ES-I3 (cell line): ENCODE measurements at regions not wholly inside any gene's neighbourhood (a gene's known extent, or its start where the extent isn't known, plus 50 kb on each side); places are given as distances from the start of the nearest gene placed in this dataset.

Experiments used
- H3K36me3 ChIP-seq: 2 replicates; pipeline ENCODE4 v1.6.1; 2013; ENCODE audit warnings: mild to moderate bottlenecking, low read length, control low read depth, moderate library complexity; ENCODE audit not compliant: insufficient read depth
- H3K4me1 ChIP-seq: 2 replicates; pipeline ENCODE4 v1.6.1; 2013; ENCODE audit warnings: mild to moderate bottlenecking, control low read depth, low read length; ENCODE audit not compliant: insufficient read depth
- H3K9ac ChIP-seq: 2 replicates; pipeline ENCODE4 v1.6.1; 2013; ENCODE audit warnings: low read depth, mild to moderate bottlenecking, low read length, moderate library complexity
- H3K9me3 ChIP-seq: 2 replicates; pipeline ENCODE4 v1.6.1; 2013; ENCODE audit warnings: mild to moderate bottlenecking, low read length, moderate library complexity; ENCODE audit not compliant: control insufficient read depth, insufficient read depth

DNA sequence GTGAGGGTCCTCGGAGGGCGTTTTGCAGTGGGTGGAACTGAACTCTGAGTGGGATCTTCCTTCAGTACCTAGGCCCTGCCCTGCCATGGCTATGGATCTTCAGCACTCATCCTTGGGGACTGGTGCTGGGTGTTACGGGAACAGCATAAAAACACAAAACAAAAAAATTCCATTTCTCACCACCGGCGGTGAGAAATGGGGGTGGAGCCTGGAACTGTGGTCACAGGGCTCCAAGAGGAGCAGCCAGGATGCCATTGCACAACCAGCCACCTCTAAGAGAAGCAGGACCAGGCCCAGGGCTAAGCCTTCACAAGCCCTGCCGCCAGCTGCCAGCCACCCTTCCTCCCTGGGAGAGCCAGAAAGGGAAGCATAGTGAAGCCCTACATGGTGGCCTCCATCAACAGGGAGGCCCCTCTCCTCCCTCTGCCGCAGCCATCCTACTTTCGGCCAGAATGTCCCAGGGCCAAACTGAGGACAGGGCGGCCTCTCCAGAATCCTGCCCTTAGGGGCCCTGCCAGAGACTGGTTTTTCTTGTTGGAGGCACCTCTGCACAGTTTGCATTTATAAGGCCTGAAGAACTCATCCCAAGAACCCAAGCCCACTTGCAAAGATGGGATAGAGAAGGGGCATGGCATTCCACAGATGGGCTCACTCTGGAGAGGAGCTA, 76.5 kb downstream of the VCPKMT start:
- no peak overlapping the region for H3K9ac ChIP-seq
- no peaks in the 10 kb centered on the region; the same call in 1 of the 2 replicates for H3K9me3 ChIP-seq
- H3K4me1 ChIP-seq, result peaks cover 4% of the 10 kb centered on the region; the same call in 1 of the 2 replicates
- H3K36me3 ChIP-seq, result no peaks in the 10 kb centered on the region

DNA sequence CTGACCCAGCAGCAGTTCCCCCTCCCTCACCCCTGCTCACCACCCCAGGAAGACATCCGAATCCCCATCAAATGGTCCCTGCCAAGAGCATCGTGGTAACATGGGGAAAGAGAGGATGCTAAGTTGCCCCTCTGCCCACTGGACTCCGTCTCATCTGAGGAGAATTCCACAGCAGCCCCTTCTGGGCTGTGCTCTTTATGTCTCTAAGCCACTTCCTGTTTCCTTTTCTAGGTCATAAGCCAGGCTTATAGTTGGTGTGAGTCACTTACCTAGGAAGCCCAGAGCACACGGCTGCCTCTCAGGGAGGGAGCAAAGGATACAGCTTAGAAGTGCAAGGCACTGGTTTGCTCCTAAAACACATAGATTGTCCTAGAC, 76.0 kb downstream of the VCPKMT start:
- Histone ChIP-seq H3K9ac (no peak overlapping the region), H3K4me1 (peaks cover 4% of the 10 kb centered on the region; the same call in 1 of the 2 replicates), H3K36me3 (no peaks in the 10 kb centered on the region), H3K9me3 (no peaks in the 10 kb centered on the region; the same call in 1 of the 2 replicates)

DNA sequence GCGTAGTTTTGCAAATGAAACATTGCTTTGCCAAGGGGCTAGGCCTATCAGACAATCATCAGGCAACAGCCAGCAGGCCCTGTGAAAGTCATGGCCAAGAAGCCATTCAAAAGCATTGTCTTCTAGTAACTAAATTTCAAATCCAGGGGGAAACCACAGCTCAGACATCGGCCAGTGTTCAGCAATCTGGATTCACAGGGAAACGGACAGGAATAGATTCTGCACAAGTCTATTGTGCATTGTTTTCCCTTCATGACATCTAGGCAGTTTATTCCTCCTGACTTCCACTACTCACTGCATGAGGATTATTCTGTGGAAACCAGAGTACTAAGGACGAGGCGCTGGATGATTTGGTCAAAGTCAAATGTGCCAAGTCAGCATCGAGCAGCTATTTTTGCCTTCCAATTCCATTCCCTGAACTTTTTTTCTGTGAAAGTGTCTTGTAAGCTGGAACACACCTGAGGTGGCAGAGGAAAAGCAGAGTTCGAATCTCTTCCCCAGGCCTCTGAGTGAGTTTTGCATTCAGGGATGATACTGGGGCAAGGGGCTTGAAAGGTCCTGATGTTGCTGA, 75.4 kb downstream of the VCPKMT start:
- peaks cover 4% of the 10 kb centered on the region; the same call in 1 of the 2 replicates for H3K4me1 ChIP-seq
- H3K9me3 ChIP-seq, result peaks cover 3% of the 10 kb centered on the region; the same call in 1 of the 2 replicates
- no peaks in the 10 kb centered on the region for H3K36me3 ChIP-seq
- no peak overlapping the region for H3K9ac ChIP-seq

DNA sequence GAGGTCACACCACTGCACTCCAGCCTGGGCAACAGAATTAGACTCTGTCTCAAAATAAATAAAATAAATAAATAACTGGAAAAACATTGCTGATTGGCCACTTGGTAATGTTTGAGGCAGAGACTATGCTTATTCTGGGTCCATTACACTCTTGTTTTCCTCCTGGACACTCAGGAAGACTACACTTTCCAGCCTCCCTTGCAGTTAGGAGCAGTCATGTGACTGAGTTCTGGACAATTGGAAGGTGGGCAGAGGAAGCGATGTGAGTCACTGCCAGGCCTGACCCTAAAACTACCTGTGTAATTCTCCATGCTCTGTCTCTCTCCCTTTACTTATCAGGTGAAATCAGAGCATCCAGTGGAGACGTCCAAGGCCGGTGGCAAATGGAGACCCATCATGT, 74.4 kb downstream of the VCPKMT start:
- H3K4me1 ChIP-seq, result peaks cover 4% of the 10 kb centered on the region; the same call in 1 of the 2 replicates
- H3K9ac ChIP-seq, result no peak overlapping the region
- no peaks in the 10 kb centered on the region for H3K36me3 ChIP-seq
- H3K9me3 ChIP-seq, result peaks cover 4% of the 10 kb centered on the region; the same call in 1 of the 2 replicates

DNA sequence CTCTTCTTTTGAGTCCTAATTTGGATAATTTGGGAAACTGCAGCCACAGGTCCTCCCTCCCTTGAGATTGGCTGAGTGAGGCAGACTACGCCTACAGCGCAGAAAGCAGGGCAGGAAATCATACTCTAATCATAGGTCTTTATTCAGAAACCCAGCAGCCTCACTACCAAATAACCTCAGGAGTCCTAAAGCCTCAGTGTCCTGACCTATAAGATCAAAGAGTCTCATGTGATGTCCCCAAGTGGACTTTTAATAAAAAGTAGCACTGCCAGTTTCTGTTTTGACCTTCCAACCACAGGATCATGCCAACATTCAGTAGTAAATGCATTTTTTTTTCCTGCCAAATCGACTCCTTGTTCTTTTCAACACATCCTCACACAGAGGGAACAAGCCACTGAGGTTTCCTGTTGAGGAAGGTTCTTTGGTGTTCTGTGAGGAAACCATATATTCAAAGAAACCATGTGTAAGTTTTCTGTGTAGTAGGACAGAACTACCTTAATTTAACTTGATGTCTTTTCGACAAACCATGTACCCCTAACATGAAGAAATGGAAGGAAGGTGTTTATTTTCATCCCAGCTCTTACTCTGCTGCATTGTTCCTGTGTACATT, 72.2 kb downstream of the VCPKMT start:
- H3K9me3 ChIP-seq, result peaks cover 4% of the 10 kb centered on the region; the same call in 1 of the 2 replicates
- peaks cover 4% of the 10 kb centered on the region; the same call in 1 of the 2 replicates for H3K4me1 ChIP-seq
- no peak overlapping the region for H3K9ac ChIP-seq
- H3K36me3 ChIP-seq, result no peaks in the 10 kb centered on the region; the same call in 1 of the 2 replicates

DNA sequence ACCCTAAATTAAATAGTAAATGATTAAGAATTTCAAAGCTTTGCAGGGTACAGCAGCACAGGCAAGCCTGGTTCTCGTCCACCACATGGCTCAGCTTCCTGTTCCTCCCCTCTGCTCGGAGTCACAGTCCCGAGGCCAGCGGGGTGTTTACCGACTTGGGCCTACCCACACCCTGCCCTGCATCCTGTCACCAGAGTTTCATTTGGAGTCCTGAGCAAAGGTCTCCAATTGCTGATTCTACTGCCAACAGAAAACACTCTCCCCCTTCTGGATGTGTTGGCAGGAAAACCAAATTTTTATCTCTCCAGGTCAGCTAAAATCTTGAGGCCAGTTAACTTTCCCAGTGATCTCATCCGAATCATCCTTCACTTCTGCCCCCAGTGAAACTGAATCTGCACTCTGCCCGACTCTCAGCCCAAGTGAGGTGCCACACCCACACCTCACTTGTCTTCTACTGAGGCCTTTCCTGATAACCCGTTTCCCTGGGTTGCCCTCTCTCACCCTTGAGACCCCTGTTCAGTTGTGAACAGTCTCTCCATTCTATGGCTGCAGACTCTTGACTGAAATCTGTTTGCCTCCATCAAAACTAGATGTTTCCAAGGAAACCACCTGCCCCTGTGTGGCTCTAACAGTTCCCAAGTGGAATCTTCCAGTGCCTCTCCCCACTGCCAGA, 71.2 kb downstream of the VCPKMT start:
- Histone ChIP-seq H3K9ac (no peak overlapping the region), H3K4me1 (peaks cover 4% of the 10 kb centered on the region; the same call in 1 of the 2 replicates), H3K36me3 (no peaks in the 10 kb centered on the region; the same call in 1 of the 2 replicates), H3K9me3 (peaks cover 4% of the 10 kb centered on the region; the same call in 1 of the 2 replicates)

DNA sequence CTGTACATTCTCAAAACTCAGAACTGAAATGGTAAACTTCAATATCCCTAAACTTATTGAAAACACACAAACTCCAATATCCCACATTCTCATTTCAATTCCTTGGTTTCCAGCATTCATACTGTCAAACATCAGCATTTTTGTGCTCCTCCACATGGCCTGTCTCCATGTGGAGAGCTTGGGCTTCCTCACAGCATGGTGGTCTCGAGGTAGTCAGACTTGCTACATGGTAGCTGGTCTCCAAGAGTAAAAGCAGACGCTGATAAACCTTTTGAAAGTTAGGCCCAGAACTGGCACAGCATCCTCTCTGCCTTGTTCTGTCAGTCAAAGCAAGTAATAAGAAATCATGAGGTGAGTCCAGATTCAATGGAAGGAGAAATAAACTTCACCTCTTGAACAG, 70.5 kb downstream of the VCPKMT start:
- no peak overlapping the region for H3K9ac ChIP-seq
- peaks cover 4% of the 10 kb centered on the region; the same call in 1 of the 2 replicates for H3K9me3 ChIP-seq
- no peaks in the 10 kb centered on the region; the same call in 1 of the 2 replicates for H3K36me3 ChIP-seq
- H3K4me1 ChIP-seq, result no peaks in the 10 kb centered on the region

DNA sequence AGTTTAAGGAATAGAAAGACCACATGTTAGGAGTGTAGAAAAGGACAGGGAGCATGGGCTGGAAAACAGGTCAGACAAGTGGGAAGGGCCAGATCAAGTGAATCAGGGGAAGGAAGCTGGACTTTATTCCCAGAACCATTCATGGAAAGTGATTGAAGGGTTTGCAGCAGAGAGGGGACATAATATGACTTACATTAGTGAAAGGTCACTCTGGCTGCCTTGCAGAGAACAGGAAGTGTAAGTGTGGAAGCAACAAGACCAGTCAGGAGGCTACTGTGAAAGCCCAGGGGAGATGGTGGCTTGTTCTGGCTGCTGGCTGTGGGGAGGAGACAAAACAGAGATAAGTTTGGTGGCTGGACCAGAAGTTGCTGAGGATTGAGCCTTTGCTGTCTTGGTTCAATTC, 69.1 kb downstream of the VCPKMT start:
- Histone ChIP-seq H3K9ac (no peak overlapping the region), H3K9me3 (peaks cover 4% of the 10 kb centered on the region), H3K4me1 (no peaks in the 10 kb centered on the region), H3K36me3 (no peaks in the 10 kb centered on the region; the same call in 1 of the 2 replicates)

DNA sequence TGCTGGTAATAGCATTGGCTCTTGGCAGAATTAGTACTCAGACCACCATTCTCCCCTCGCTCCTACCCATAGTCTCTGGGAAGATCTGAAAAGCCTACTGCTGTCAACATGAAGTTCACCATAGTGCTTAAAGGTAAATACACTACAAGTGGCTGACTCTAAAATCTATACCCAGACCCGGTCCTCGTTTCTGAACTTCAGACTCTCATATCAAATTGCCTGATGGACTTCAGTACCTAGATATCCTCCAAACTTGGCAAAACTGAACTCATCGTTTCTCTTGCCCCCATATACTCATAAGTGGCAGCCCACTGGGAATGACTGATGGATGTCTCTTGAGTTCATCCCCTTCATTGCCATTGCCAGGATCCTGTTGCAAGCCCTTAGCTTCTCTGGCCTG, 67.3 kb downstream of the VCPKMT start:
- Histone ChIP-seq H3K4me1 (no peaks in the 10 kb centered on the region), H3K9me3 (peaks cover 4% of the 10 kb centered on the region; the same call in 1 of the 2 replicates)

DNA sequence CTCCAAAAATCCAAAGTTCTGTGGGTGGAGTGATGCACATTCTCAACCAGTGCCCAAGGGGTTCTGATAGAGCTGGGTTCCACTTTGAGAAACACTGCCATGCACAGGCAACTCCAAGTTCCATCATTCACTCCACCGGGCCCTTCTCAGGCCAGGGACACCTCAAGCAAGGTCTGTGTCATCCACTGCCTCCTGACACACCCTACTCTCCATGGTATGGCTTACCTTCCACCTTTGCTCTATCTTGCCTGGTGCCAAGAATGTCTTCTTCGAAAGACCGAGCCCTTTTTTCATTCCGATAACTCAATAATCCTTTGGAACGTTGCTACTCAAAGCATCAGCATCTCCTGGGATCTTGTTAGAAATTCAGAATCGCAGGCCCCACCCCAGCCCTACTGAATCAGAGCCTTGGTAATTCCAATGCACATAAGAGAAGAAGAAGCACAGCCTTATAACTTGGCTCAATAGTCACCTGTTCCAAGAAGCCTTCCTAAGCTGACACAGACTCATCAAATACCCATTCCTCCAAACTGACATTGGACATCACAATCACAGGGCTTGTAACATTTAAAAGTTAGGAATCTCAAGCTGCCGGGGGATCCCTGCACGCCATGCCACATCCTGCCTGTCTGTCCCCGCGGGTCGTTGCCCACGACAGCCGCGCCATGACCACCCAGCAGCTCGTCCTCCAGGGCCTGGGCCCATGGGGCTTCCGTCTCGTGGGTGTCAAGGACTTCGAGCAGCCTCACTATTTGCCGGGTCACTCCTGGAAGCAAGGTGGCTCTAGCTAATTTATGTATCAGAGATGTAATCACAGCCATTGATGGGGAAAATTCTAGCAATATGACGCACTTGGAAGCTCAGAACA, 66.4 kb downstream of the VCPKMT start:
- H3K4me1 ChIP-seq, result no peaks in the 10 kb centered on the region
- no peaks in the 10 kb centered on the region; the same call in 1 of the 2 replicates for H3K36me3 ChIP-seq
- H3K9ac ChIP-seq, result no peak overlapping the region
- peaks cover 4% of the 10 kb centered on the region for H3K9me3 ChIP-seq

More for the DNA sequence above, 67.3 kb downstream of the VCPKMT start:
- H3K36me3 ChIP-seq, result no peaks in the 10 kb centered on the region; the same call in 1 of the 2 replicates
- no peak overlapping the region for H3K9ac ChIP-seq

DNA sequence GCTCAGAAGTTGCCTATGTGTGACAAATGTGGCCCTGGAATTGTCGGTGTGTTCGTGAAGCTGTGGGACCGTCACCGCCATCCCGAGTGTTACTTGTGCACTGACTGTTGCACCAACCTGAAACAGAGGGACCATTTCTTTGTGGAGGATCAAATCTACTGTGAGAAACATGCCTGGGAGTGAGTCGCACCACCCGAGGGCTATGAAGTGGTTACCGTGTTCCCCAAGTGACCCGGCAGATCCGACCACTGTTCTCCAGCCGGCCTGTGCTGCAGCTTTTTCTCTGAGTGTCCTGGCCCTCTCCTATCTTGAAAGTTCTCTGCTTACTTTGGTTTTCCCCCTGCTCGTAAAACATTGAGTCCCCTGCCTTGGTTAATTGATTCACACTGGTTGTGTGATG, 65.3 kb downstream of the VCPKMT start:
- Histone ChIP-seq H3K36me3 (no peaks in the 10 kb centered on the region; the same call in 1 of the 2 replicates), H3K9ac (no peak overlapping the region), H3K4me1 (no peaks in the 10 kb centered on the region), H3K9me3 (no peaks in the 10 kb centered on the region; the same call in none of the 2 replicates)

DNA sequence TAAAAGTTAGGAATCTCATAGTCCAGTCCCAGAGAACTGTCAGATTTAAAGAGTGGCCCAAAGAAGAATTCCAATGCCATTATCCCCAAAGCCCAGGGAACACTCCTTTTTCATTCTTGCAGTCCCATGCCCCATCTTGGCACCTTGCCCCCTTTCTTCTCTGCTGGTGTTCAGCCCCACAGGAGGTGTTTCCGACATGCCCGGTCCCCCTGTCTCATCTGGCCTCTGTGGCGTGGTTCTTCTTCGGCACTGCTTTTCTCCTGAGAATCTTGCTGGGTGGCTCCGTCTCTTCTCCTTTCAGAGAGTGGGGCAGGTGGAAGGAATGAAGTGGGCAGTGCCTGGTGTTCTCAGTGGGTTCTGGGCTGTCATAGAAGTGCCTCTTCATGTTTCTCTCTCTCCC, 64.7 kb downstream of the VCPKMT start:
- Histone ChIP-seq H3K9me3 (no peaks in the 10 kb centered on the region; the same call in none of the 2 replicates), H3K36me3 (no peaks in the 10 kb centered on the region; the same call in 1 of the 2 replicates), H3K9ac (no peak overlapping the region), H3K4me1 (no peaks in the 10 kb centered on the region)

DNA sequence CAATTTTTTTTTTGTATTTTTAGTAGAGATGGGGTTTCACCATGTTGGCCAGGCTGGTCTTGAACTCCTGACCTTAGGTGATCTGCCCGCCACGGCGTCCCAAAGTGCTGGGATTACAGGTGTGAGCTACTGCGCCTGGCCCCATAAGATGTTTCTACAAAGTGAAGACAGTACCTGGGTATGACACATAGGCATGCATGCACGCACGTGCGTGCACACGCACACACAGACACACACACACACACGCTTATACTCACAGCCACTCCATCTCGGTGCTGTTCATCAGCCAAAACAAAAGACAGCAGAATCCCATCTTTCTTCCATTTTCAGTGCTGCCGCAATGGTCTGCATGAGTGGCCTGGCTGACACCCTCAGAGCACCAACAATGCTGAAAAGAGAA, 63.9 kb downstream of the VCPKMT start:
- no peaks in the 10 kb centered on the region; the same call in 1 of the 2 replicates for H3K36me3 ChIP-seq
- no peaks in the 10 kb centered on the region; the same call in none of the 2 replicates for H3K9me3 ChIP-seq
- H3K4me1 ChIP-seq, result no peaks in the 10 kb centered on the region
- no peak overlapping the region for H3K9ac ChIP-seq
